GM18858 (cell line): ENCODE measurements at regions not wholly inside any gene's neighbourhood (a gene's known extent, or its start where the extent isn't known, plus 50 kb on each side); places are given as distances from the start of the nearest gene placed in this dataset.
"Not testable (repeated sequence)": the region's sequence is repeated elsewhere in the genome, so short reads cannot be mapped to it uniquely, and the experiment has no call there.

ENCODE experiments used
- ATAC-seq: cut with Tn5 transposase; IDR thresholded peaks from one replicate; pipeline ENCODE4 v1.9.1; 2021; ENCODE audit not compliant: unreplicated experiment

GRCh38 chr14:85336257-85336656, 193.7 kb upstream of the FLRT2 start:
- no peak for ATAC-seq

- no peak for ATAC-seq
Observed at GRCh38 chr14:85336817-85337216, 193.1 kb upstream of the FLRT2 start.

- ATAC-seq = no peak
Observed at GRCh38 chr14:85338895-85339294, 191.0 kb upstream of the FLRT2 start.

GRCh38 chr14:85342858-85343607, 186.9 kb upstream of the FLRT2 start:
- no peak for ATAC-seq

GRCh38 chr14:85344171-85344570, 185.8 kb upstream of the FLRT2 start:
- no peak for ATAC-seq

GRCh38 chr14:85344847-85345570, 184.9 kb upstream of the FLRT2 start:
- no peak for ATAC-seq

GRCh38 chr14:85350667-85351066, 179.3 kb upstream of the FLRT2 start:
- no peak for ATAC-seq

GRCh38 chr14:85352588-85352987, 177.4 kb upstream of the FLRT2 start:
- ATAC-seq = not testable (repeated sequence)

- ATAC-seq = no peak
Observed at GRCh38 chr14:85357120-85357519, 172.8 kb upstream of the FLRT2 start.

- ATAC-seq = no peak
Observed at GRCh38 chr14:85358136-85358785, 171.7 kb upstream of the FLRT2 start.

GRCh38 chr14:85359505-85359904, 170.4 kb upstream of the FLRT2 start:
- ATAC-seq = no peak

GRCh38 chr14:85363358-85363757, 166.6 kb upstream of the FLRT2 start:
- ATAC-seq = no peak

GRCh38 chr14:85366226-85366625, 163.7 kb upstream of the FLRT2 start:
- no peak for ATAC-seq

GRCh38 chr14:85380881-85381280, 149.1 kb upstream of the FLRT2 start:
- ATAC-seq = no peak

GRCh38 chr14:85382341-85382740, 147.6 kb upstream of the FLRT2 start:
- no peak for ATAC-seq

GRCh38 chr14:85387181-85387580, 142.8 kb upstream of the FLRT2 start:
- no peak for ATAC-seq

GRCh38 chr14:85390236-85390635, 139.7 kb upstream of the FLRT2 start:
- ATAC-seq = no peak

- ATAC-seq = no peak
Observed at GRCh38 chr14:85391455-85391854, 138.5 kb upstream of the FLRT2 start.

- ATAC-seq = no peak
Observed at GRCh38 chr14:85391892-85392291, 138.1 kb upstream of the FLRT2 start.

GRCh38 chr14:85399186-85399585, 130.8 kb upstream of the FLRT2 start:
- ATAC-seq = no peak

- ATAC-seq = no peak
Observed at GRCh38 chr14:85400678-85401077, 129.3 kb upstream of the FLRT2 start.

- no peak for ATAC-seq
Observed at GRCh38 chr14:85401384-85401783, 128.6 kb upstream of the FLRT2 start.
